Inferior parietal cortex (tissue), 1 donor: ENCODE measurements at regions not wholly inside any gene's neighbourhood (a gene's known extent, or its start where the extent isn't known, plus 50 kb on each side); places are given as distances from the start of the nearest gene placed in this dataset.
"Not testable (repeated sequence)": the region's sequence is repeated elsewhere in the genome, so short reads cannot be mapped to it uniquely, and the experiment has no call there.

Source experiments
- DNase-seq: peaks from one replicate; pipeline ENCODE4 v3.0.0-alpha.2; 2016; ENCODE audit errors: extremely low spot score

DNA sequence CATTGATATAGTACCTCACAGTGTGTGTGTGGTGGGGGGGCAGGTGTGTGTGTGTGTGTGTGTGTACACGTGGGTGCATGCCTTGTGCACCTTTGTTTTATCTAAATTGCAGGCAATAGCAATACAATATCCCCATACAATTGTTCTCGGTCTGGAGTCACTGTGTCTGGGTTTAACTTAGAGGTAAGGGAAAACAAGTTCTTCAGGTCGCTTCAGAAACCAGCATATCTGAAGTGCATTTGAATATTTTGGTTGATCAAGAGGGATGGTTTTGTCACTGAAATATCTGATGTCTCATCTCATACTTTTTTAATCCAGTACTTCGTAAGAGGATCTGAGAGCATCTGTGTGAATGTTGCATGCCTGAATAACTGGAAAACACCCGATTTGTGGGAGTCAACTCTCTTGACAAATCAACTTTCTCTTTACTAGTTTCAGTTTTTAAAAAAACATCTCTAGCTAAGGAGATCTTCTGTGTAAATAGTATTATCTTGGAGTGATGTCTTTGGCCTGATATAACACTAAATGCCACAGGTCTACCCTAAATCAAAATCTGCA, 206.8 kb upstream of the NR2F2 start:
- no peak for DNase-seq

DNA sequence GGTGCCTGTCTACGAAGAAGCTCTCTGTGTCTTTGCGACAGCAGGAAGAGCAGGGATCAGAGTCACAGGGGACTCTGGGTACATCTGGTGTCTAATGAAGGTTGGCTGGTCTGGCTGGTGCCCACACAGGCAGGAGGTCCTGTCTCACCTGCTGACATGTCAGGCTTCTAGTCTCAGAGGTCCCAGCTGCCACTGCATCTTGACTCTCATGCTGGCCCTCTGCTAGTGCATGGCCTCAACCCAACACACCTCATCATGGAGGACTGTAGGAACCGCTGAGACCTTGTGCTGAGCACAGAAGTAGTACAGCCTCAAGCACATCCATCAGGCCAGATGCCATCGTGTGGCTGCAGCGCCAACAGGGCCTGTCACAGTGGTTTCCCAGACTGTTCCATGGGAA, 206.1 kb upstream of the NR2F2 start:
- DNase-seq: no peak

- peak; percentile 3 for DNase-seq
Observed at GRCh38 chr15:96125721-96126415, 204.6 kb upstream of the NR2F2 start.

DNA sequence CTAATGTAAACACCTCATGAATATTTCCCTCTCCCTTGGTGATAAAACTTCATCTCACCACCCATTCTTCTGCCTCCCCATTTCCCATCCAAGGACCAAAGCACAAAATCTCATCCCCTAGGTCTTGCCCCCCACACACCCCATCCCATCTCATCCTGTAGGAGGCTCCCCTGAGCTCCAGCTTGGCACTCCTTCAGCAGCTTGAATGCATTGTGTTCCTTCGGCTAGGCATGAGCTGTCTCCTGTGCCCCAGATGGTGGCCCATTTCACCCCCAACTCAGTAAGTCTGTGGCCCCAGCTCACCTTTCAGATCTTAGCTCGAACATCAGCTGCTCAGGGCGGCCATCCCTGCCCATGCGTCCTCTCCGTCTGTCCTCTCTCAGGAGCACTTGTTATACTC, 203.6 kb upstream of the NR2F2 start:
- no peak for DNase-seq

DNA sequence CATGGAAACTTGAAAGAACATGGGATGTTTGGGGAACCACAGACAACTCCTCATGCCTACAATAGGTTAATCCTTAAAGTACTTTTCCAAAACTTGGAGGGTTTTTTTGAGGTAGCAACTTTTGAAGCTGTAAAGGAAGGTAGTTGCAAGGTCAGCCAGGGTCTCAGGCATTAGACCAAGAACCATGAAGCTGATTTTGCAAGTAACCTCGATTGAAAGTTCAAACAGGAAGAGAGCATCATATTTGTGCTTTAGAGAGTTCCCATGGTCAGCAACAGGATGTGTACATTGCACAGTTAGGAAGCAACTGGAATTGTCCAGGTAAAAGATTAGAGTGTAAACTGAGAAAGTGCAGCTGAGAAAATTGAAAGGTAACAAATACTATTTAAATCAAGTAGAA, 199.8 kb upstream of the NR2F2 start:
- DNase-seq: no peak

DNA sequence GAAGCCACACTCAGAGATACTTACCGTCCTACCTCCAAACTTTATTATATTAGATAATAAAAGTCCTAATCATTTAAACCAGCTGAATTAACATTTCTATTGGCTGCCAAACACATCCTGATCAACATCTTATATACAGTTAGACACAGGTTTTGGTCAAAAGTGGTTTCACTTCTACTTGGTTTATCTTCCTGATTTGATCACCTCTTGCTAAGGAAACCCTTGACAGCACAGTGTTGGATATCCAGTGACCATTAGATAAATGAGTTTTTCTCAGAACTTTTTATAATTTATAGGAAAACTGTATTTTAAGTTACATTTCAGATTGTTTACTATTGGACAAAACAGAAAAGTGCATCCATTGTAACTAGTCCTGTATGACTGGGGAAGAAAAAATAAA, 198.4 kb upstream of the NR2F2 start:
- no peak for DNase-seq

- DNase-seq: no peak
Observed at GRCh38 chr15:96135166-96136093, 195.1 kb upstream of the NR2F2 start.

- no peak for DNase-seq
Observed at GRCh38 chr15:96138985-96139384, 191.5 kb upstream of the NR2F2 start.

GRCh38 chr15:96142498-96142897, 188.0 kb upstream of the NR2F2 start:
- DNase-seq: no peak

DNA sequence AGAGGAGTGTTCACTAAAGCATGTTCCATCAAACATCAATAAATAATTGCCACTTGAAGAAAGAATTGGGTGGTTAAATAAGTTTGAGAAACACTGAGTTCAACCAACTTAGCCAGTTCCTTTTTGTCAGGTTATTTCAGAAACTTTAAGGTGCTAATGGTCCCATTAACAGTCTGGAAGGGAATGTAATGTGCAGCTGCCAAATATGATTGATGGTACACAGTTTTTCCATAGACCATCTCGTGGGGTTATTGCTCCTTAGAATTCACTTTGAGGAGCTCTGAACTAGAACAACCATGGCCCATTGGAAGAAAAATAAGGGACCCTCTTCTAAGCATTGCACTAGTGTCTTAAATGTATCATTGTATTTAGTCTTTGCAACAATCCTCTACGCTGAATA, 185.8 kb upstream of the NR2F2 start:
- DNase-seq: no peak

DNA sequence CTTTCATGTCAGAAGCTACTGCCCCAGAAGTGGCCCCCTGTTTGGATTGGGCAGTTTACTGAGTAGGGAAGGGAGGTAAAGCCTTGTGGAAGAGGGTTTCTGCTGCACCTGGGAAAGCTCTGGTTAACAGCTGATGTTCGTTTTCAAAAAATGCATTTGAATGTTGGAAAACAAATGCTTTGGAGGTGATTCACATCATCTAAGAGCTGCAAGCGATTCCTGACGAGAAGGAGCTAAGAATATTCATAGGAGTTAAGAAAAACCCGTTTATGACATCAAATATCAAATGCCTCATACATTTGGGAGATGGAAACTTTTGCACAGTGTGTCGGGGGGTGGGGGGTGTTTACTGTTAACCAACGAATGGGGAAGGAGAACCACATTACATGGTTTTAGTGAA, 183.8 kb upstream of the NR2F2 start:
- no peak for DNase-seq

DNA sequence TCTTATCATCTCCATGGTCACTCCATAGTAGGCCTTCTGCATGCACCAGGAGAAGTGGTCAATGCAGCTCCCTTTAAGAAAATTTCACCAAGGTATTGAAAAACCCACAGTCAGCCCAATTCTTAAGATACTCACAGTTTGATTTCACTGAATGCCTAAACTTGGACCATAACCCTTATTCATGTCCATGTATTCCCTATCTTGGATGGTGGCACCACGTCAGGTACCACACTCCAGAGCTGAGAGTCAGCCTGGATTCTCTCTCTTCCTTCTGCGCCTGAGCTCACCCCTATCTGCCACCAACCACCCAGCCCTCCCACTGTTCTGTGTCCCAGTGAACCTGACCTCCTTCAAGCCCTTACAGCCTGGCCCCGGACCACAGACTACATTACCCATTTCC, 183.2 kb upstream of the NR2F2 start:
- DNase-seq: no peak

- no peak for DNase-seq
Observed at GRCh38 chr15:96150254-96150653, 180.2 kb upstream of the NR2F2 start.

DNA sequence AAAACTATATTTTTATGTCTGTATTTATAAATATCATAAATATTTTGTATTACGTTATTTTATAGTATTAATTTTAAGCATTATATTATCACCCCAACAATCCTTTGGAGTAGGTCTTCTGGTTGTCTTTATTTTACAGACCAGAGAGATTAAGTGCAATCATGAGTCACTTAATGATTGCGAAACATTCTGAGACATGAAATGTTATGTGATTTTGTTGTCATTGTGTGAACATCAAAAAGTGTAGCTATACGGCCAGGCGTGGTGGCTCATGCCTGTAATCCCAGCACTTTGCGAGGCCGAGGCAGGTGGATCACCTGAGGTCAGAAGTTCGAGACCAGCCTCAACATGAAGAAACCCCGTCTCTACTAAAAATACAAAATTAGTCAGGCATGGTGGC, 178.8 kb upstream of the NR2F2 start:
- DNase-seq: not testable (repeated sequence)

DNA sequence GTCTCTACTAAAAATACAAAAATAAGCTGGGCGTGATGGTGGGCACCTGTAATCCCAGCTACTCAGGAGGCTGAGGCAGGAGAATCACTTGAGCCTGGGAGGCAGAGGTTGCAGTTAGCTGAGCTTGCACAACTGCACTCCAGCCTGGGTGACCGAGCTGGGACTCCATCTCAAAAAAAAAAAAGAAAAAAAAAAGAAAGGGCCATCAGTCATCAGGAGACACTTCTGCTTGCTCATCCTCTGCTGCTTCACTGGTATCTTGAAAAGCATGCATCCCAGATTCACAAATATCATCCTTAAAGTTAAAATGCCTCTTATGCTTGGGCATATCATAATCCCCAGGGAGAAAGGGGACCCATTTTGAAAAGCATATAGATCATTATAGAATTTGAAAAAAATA, 176.6 kb upstream of the NR2F2 start:
- DNase-seq: no peak

DNA sequence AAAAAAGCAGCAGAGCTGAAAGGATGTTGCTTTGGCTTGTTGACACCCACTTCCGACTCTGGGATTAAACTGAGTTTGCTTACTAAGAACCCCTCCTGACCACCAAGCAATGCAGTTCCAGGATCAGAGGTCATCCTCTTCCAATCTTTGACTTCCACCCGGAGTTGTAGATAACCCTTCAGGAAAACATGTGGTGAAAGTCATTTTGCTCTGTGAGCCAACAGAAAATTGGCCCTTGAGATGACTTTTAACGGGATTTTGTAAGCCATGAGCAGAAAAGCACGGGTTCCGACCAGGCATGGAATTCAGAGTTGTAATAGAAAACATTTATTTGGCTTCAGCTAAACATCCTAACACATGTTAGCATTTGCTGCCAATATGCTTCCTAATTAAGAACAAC, 171.6 kb upstream of the NR2F2 start:
- no peak for DNase-seq

GRCh38 chr15:96160269-96160668, 170.2 kb upstream of the NR2F2 start:
- no peak for DNase-seq

DNA sequence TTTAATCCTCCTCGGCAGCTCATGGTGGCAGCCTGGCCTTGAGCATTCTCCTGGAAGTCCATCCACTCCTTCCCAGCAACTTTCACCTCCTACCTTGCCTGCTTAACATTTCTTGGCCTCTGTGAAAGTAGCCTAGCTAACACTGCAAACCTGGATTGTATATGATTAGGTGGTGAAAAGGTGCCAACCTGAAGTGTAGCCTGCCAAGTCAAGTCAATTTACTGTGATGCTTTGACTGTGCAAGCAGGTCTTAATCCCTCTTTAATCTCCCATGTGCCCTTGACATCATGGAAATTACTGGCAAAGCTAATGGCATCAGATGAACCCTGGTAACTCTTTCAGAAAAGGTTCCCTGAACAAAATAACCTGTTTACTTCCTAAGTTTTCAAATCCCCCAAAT, 169.7 kb upstream of the NR2F2 start:
- no peak for DNase-seq

- DNase-seq: no peak
Observed at GRCh38 chr15:96162322-96162721, 168.2 kb upstream of the NR2F2 start.

- no peak for DNase-seq
Observed at GRCh38 chr15:96165081-96165480, 165.4 kb upstream of the NR2F2 start.

DNA sequence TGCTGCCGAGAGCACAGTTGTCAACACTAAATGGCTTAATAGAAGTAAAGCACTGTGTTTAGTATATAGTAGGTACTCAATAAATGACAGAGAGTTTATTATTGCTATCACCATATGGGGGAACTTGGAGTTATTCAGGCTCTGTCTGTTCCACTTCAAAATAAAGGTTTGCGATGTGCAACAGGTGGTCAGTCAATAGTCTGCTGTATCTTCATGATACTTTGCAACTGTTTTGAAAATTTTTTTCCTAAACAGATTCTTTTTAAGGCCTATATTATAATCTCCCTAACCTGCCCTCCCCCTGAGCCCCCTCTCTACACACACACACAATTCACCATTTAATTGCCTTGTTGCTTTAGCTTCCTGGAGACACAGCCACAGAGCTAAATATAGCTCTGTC, 164.7 kb upstream of the NR2F2 start:
- DNase-seq: no peak

DNA sequence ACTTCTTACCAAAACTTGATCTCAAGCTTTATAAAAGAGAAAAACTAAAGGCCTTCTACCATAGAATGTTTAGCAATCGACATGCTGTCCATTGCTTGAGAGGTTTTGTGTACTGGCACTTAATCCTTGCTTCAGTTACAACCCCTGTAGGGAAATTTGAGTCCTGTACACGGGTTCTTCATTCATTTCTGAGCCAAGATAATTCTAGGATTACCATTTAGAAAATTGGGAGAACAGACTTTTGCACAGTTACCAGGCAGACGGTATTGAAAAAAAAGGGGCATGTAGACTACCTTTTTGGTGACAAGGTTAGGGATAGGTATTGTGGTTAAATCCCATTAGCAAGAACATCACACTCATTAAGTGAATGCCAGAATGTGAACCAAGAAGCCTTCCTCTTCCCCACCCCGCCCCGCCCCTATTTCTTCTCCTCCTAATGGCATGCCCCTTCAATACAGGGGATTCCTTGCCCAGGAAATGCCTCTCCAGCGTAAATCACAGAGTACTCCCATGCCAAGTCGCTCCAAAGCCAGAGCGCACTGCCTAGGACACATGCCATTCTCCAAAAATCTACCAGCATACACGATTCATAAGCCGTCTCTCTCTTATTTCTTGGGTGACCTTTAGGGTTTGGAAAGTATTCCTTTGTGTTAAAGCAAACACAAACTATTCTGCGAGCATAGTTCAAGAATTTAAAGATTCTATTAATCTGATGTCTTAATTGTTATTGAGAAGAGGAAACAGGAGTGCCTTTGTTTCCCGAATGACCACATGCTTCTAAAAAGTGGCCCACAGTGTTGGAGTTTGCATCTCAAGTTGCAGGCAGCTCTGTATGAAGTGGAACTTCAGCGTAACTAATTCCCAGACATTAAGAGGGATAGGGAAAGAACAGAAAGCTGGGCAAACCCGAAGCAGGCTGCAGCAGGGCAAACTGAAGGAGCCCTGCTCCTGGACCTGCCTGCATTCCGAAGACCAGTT, 164.0 kb upstream of the NR2F2 start:
- DNase-seq: no peak
